ENCODE measurements at regions not wholly inside any gene's neighbourhood (a gene's known extent, or its start where the extent isn't known, plus 50 kb on each side); places are given as distances from the start of the nearest gene placed in this dataset.

- Histone ChIP-seq H3K27me3 (ENCODE audit: insufficient read depth, low read depth, severe bottlenecking) (no peaks in the 10 kb centered on the region), H3K4me3 (ENCODE audit: low read depth, low read length) (no peak overlapping the region), H3K27ac (no peak overlapping the region), H3K9me3 (ENCODE audit: severe bottlenecking) (no peaks in the 10 kb centered on the region), H3K36me3 (no peaks in the 10 kb centered on the region)
- no peak for TF ChIP-seq CTCF (IDR thresholded peaks at IDR 0.05; ENCODE audit: low read depth, low read length)
- no peak for DNase-seq
Measured at GRCh38 chr11:11173316-11174025, 179.6 kb downstream of the CSNK2A3 start.

GRCh38 chr11:11171854-11172253 lies 181.2 kb downstream of the CSNK2A3 start:
- no peak for DNase-seq
- no peak for TF ChIP-seq CTCF (IDR thresholded peaks at IDR 0.05; ENCODE audit: low read depth, low read length)
- H3K27me3 ChIP-seq (ENCODE audit: insufficient read depth, low read depth, severe bottlenecking): no peaks in the 10 kb centered on the region
- H3K36me3 ChIP-seq: no peaks in the 10 kb centered on the region
- H3K9me3 ChIP-seq (ENCODE audit: severe bottlenecking): no peaks in the 10 kb centered on the region
- no peak overlapping the region for H3K27ac ChIP-seq
- H3K4me3 ChIP-seq (ENCODE audit: low read depth, low read length): no peak overlapping the region

- no peak for TF ChIP-seq CTCF (IDR thresholded peaks at IDR 0.05; ENCODE audit: low read depth, low read length)
Measured at GRCh38 chr11:11171285-11171684, 181.8 kb downstream of the CSNK2A3 start.

GRCh38 chr11:11170352-11171084 lies 182.5 kb downstream of the CSNK2A3 start:
- no peak for DNase-seq
- H3K27me3 ChIP-seq (ENCODE audit: insufficient read depth, low read depth, severe bottlenecking): no peaks in the 10 kb centered on the region
- TF ChIP-seq CTCF (IDR thresholded peaks at IDR 0.05; ENCODE audit: low read depth, low read length): no peak

More at GRCh38 chr11:11171285-11171684, 181.8 kb downstream of the CSNK2A3 start:
- Histone ChIP-seq H3K27ac (no peak overlapping the region), H3K9me3 (ENCODE audit: severe bottlenecking) (no peaks in the 10 kb centered on the region), H3K27me3 (ENCODE audit: insufficient read depth, low read depth, severe bottlenecking) (no peaks in the 10 kb centered on the region), H3K4me3 (ENCODE audit: low read depth, low read length) (no peak overlapping the region), H3K36me3 (no peaks in the 10 kb centered on the region)
- DNase-seq: no peak

GRCh38 chr11:11169715-11170351 lies 183.2 kb downstream of the CSNK2A3 start:
- no peak overlapping the region for H3K27ac ChIP-seq
- TF ChIP-seq CTCF (IDR thresholded peaks at IDR 0.05; ENCODE audit: low read depth, low read length): no peak
- DNase-seq: no peak

More at GRCh38 chr11:11170352-11171084, 182.5 kb downstream of the CSNK2A3 start:
- Histone ChIP-seq H3K36me3 (no peaks in the 10 kb centered on the region), H3K9me3 (ENCODE audit: severe bottlenecking) (no peaks in the 10 kb centered on the region), H3K4me3 (ENCODE audit: low read depth, low read length) (no peak overlapping the region), H3K27ac (no peak overlapping the region)

More at GRCh38 chr11:11169715-11170351, 183.2 kb downstream of the CSNK2A3 start:
- H3K36me3 ChIP-seq: no peaks in the 10 kb centered on the region
- no peak overlapping the region for H3K4me3 ChIP-seq (ENCODE audit: low read depth, low read length)
- no peaks in the 10 kb centered on the region for H3K27me3 ChIP-seq (ENCODE audit: insufficient read depth, low read depth, severe bottlenecking)
- H3K9me3 ChIP-seq (ENCODE audit: severe bottlenecking): no peaks in the 10 kb centered on the region
